GM21786 (cell line): ENCODE measurements at regions not wholly inside any gene's neighbourhood (a gene's known extent, or its start where the extent isn't known, plus 50 kb on each side); places are given as distances from the start of the nearest gene placed in this dataset.

Experiments
- ATAC-seq: cut with Tn5 transposase; IDR thresholded peaks from one replicate; pipeline ENCODE4 v1.9.1; 2021; ENCODE audit not compliant: unreplicated experiment

DNA sequence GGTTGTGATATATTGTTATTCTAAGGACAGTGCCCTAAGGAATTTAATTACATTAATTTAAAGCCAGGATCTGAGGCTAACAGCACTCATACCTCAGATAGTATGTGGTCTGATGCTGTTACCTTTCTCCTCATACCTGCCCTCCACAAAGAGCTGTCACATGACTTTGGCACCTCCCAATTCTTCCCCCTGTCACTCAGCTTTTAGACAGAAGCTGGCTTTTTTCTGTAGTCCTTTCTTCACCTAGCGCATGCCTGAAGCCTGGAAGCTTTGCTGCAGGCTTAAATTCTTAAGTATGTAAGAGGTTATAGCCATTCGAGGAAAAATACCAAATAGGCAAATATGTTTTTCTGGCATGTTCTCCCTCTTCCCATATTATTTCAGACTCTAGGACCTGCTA, 61.0 kb upstream of the ADAMTS19 start:
- ATAC-seq, result no peak

DNA sequence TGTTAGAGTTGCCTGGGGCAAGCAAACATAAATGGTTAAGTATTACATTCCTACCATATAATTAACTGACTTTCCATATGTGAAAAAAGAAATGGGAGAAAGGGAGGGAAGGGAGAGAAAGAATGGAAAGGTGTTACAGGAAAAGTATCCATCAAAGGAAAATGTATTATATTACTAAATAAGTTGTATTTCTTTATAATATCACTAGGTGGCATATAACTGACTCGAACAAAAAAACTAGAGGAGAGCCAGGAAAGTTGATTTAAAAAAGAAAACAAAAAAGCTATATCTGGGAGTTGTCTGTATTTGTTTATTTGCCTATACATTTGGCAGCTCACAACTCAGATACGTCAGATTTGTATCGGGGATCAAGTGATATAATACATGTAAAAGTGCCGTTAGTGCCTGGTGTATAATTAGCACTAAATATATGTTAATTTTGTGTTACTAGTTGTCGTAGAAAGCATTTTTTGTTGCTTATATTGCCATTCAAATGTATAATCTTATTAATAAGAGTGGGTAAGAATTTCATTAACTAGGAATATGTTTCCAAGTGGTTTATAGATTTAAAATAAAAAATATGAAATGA, 59.6 kb upstream of the ADAMTS19 start:
- ATAC-seq, result no peak

DNA sequence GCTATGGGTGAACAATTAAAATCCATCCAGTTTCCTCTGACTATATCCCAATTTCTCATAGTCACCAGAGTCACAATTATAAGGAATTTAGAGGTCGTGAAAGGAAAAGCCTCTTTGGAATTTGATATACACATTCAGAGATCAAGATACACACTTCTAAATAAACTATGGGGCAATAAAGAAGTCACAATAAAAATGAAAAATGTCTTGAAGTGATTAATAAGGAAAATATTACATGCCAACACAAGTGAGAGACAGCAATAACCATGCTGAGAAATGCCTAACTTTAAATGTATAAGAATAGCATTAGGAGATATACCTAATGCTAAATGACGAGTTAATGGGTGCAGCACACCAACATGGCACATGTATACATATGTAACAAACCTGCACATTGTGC, 54.9 kb upstream of the ADAMTS19 start:
- no peak for ATAC-seq

DNA sequence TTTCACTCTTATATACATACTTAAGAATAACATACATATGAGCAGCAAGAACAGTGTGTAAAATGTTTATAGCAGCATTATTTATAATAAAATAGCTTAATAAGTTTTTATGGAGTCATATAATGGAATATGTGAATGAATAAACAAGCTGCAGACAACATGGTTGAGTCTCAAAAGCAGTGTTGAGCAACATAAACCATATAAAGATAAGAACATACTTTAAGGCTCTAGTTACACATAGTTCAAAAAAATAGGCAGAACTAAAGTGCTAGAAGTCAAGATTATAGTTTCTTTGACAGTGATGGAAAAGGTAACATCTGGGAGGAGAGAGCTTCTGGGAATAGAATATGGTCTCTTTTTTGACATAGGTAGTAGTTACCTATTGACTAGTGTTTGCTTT, 53.7 kb upstream of the ADAMTS19 start:
- ATAC-seq, result no peak
